GM12874 (cell line): ENCODE measurements at regions not wholly inside any gene's neighbourhood (a gene's known extent, or its start where the extent isn't known, plus 50 kb on each side); places are given as distances from the start of the nearest gene placed in this dataset.

ENCODE experiments used
- CTCF ChIP-seq: IDR thresholded peaks from 2 replicates; pipeline ENCODE4 v1.5.1; 2011; ENCODE audit warnings: low read depth, mild to moderate bottlenecking, control low read depth, low read length, moderate library complexity; ENCODE audit not compliant: insufficient read depth

DNA sequence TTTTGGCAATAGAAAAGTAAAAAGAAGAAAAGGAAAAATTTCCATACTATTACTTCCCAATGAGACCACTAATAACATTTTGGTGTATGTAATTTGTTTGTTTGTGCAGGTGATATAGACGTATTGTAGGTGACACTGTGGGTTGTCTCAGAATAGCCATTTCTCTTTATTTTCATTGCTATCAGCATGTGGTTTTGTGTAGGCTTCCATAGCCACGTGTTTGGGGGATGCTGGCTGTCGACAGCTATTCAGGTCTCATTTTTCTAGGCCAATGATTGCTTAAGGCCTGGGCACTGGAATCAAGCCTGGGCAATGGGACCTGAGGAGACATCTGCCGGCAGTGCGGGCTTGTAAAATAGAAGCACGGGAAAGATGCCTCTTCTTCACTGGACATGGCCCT is 71.0 kb upstream of the KCTD1 start:
- no peak for TF ChIP-seq CTCF

DNA sequence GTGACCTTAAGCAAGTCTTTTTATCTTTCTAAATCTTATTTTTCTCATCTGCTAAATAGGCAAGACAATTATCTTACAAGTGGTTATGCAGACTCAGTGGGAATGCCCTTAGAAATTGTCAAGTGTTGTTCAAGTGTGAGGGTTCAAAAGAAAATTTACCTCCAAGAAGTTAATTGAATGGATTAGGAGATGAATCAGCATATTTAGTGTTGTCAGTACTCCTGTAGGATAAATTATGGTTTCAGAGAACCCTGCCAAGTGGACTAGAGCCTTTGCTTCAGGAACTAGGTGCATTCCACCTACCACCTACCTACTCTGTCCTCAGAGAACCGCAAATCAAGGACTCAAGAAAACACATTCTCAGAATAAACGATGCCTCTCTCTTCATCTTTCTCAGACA is 69.8 kb upstream of the KCTD1 start:
- no peak for TF ChIP-seq CTCF

GRCh38 chr18:26617151-26617554 is 68.8 kb upstream of the KCTD1 start:
- TF ChIP-seq CTCF: no peak

GRCh38 chr18:26614374-26614773 is 66.0 kb upstream of the KCTD1 start:
- TF ChIP-seq CTCF: no peak
